AG10803 (cell line): ENCODE measurements at regions not wholly inside any gene's neighbourhood (a gene's known extent, or its start where the extent isn't known, plus 50 kb on each side); places are given as distances from the start of the nearest gene placed in this dataset.

Experiments used
- DNase-seq: peaks from one replicate; pipeline ENCODE4 v3.0.0; 2010; ENCODE audit warnings: low read depth
- H3K4me3 ChIP-seq: 2 replicates; pipeline ENCODE4 v1.5.1; 2011; ENCODE audit warnings: mild to moderate bottlenecking, low read length, control low read depth
- CTCF ChIP-seq: conservative IDR thresholded peaks from 2 replicates; pipeline ENCODE4 v1.5.1; 2011; ENCODE audit warnings: mild to moderate bottlenecking, low read length, control low read depth, inconsistent platforms

DNA sequence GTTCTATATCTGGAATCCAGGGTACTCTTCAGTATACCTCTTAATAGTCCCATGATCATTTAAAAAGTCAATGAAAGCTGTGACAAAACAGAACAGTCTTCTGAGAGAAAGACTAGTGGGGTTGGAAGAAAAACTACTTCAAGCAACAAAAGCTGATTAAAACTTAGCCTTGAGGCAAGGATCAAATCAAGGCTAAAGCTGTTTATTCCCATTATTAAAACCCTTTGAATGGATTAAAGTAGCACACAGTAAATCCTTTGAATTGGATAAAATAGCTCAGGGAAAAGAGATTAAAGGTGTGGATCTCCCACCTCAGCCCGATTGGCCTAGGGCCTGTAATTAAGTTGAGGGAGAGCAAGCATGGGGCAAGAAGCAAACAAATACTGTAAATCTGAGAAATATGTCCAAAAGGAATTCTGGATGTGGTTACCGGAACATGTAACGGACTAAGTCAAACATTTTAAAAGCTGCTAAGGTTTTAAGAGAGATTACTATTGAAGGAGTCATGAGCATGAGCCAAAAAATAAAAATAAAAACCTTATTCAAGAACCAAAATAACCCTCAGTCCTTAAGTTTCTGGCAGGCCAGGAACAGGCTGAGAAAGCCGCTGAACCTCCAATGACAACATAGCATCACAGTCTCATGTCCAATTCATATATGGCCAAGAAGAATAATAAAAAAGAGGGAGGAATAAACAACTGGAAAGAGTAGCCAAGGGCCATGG, 257.3 kb upstream of the NEIL3 start:
- H3K4me3 ChIP-seq: no peak overlapping the region
- no peak for DNase-seq
- TF ChIP-seq CTCF: no peak

- TF ChIP-seq CTCF: no peak
- no peak for DNase-seq
- H3K4me3 ChIP-seq: no peak overlapping the region
These were observed 252.5 kb upstream of the NEIL3 start for GRCh38 chr4:177057186-177057585.

GRCh38 chr4:177064116-177064515, 245.6 kb upstream of the NEIL3 start:
- peak; percentile 23 for DNase-seq
- H3K4me3 ChIP-seq: no peak overlapping the region
- no peak for TF ChIP-seq CTCF

DNA sequence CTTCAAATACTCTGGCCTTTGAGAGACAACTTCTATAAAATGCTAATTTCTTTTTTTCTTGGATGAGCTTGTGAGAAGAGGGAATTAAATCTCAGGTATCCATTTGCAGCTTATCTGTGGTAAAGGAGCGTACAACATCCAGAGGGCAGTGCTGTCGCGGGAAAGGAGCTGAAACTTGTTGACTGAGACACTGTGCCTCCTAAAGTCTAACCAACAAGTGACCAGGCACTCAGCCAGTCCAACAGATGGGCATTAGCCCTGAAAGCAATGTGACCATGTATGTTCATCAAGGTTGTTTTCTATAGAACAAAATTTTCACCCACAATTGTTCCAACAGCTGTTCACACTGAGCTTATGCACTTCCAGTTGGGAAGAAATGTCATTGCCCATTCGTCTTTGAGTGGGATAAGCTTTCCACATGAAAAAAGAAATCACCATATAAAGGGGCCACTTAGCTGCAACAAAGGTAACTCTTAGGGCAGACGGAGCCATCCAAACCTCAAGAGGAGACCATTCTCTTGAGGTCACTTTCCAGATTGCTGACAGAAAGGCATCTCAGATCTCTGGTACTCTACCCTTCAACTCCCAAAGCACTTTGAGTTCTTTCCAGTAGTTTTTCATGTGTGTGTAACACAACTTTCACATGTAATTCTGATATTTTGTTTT, 244.8 kb upstream of the NEIL3 start:
- no peak for DNase-seq
- no peak for TF ChIP-seq CTCF
- H3K4me3 ChIP-seq: no peak overlapping the region

DNA sequence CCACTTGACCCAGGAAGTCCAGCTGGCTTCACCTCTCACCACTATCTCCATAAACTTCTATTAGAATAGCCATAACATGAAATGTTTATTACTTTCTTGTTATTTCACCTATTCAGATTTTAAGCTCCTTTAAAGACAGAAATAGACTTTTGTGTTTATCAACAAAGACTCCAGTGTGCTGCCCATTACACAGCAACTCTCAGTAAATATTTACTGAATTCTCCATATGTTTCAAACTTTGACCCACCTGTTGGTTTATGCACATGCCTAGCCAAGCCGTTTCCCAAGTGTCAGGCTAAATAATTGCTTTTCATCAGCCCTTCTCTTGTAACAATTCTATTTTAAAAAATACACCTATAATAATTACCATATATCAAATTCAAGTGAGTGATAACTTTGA, 242.9 kb upstream of the NEIL3 start:
- TF ChIP-seq CTCF: no peak
- no peak overlapping the region for H3K4me3 ChIP-seq
- DNase-seq: no peak

DNA sequence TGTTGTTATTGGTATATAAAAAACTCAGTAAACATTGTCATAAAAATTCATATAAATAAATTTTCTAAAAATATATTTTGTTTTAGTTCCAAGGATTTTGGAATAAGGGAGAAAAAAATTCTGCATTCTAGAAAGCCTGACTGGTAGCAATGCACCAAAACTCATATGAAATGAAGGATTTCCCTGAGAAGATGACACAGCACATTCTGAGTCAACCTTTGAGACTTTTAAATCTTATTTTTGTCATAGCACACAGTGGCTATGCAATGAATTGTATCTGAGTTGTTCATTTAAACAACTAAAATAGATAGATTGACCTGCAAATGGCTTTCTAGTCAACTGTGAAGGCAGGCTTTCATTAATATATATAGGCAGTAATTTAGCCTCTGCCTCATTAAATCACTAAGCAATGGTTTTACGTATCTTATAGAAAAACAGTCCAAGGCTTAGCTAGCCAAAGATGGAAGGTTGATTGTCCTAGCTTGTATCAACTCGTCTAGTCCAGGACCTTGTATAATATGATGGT, 239.1 kb upstream of the NEIL3 start:
- no peak for TF ChIP-seq CTCF
- no peak for DNase-seq
- H3K4me3 ChIP-seq: no peak overlapping the region
